Sigmoid colon (tissue), 4 donors: ENCODE measurements at regions not wholly inside any gene's neighbourhood (a gene's known extent, or its start where the extent isn't known, plus 50 kb on each side); places are given as distances from the start of the nearest gene placed in this dataset.

ENCODE experiments used
- CTCF ChIP-seq, 4 experiments: fragments of 450-650 bp in 3 of 4; fragments of 200-600 bp in 1 of 4; IDR thresholded peaks; one replicate each; pipeline ENCODE4 v1.5.1; 2016 to 2019; ENCODE audit warnings: antibody characterized with exemption in 4 of 4, mild to moderate bottlenecking in 3 of 4, moderate library complexity in 2 of 4
- EP300 ChIP-seq, 4 donors: sonication (generic); formaldehyde crosslinking; IDR thresholded peaks; one replicate each; pipeline ENCODE4 v1.6.1; 2017; ENCODE audit warnings: antibody characterized with exemption in 4 of 4
- POLR2A ChIP-seq, 2 donors: fragments of 450-650 bp; IDR thresholded peaks; one replicate each; pipeline ENCODE4 v1.6.1; 2016; ENCODE audit warnings: antibody characterized with exemption in 2 of 2, mild to moderate bottlenecking in 2 of 2, moderate library complexity in 2 of 2

DNA sequence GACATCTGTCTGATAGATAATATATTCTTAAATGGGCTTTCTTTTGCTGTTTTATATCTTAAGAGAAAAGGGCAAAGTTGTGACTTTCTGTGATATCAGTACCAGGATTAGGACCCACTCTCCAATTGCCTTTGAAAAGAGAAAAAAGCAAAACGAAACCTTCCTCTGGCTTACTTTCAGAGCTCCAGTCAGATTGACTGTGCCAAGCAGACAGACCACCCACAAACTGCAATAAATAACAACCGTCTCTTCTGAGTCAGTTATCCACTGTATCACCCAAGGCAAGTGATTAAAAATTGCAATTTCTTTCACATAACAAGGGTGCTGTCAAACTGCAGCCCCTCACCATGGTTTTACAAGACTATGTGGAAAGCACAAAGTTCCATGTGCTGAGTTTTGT lies 230.5 kb upstream of the SETBP1 start:
- no peak for TF ChIP-seq CTCF (IDR thresholded peaks at IDR 0.05)
- no peak for TF ChIP-seq POLR2A (IDR thresholded peaks at IDR 0.05)
- TF ChIP-seq EP300 (IDR thresholded peaks at IDR 0.05): no peak
